ENCODE measurements at regions not wholly inside any gene's neighbourhood (a gene's known extent, or its start where the extent isn't known, plus 50 kb on each side); places are given as distances from the start of the nearest gene placed in this dataset.

GRCh38 chr10:107420196-107420595 is 255.7 kb upstream of the SORCS1 start:
- Histone ChIP-seq H3K9me3 (no peaks in the 10 kb centered on the region), H3K36me3 (no peaks in the 10 kb centered on the region), H3K4me1 (peaks cover 0 to 5% (median 2%) of the 10 kb centered on the region in 4 donors), H3K4me3 (no peak overlapping the region), H3K27me3 (no peaks in the 10 kb centered on the region), H3K27ac (no peak overlapping the region)
- DNase-seq: no peak
- WGBS, 2 donors: 90% methylated on average over 3 of the region's 3 CpGs
- TF ChIP-seq POLR2AphosphoS5 (IDR thresholded peaks at IDR 0.05) (no peak), POLR2A (IDR thresholded peaks at IDR 0.05) (no peak), EP300 (IDR thresholded peaks at IDR 0.05) (no peak), CTCF (IDR thresholded peaks at IDR 0.05) (no peak)
- intact Hi-C loops (cut with DNase I): no loop called here

GRCh38 chr10:107418085-107418806 is 253.7 kb upstream of the SORCS1 start:
- Histone ChIP-seq H3K36me3 (no peaks in the 10 kb centered on the region), H3K27me3 (no peaks in the 10 kb centered on the region), H3K9me3 (no peaks in the 10 kb centered on the region), H3K4me1 (peaks cover 0 to 5% (median 2%) of the 10 kb centered on the region in 4 donors), H3K4me3 (no peak overlapping the region), H3K27ac (no peak overlapping the region)
- no peak for TF ChIP-seq CTCF (IDR thresholded peaks at IDR 0.05)
- no peak for TF ChIP-seq POLR2A (IDR thresholded peaks at IDR 0.05)
- TF ChIP-seq EP300 (IDR thresholded peaks at IDR 0.05): no peak
- no peak for TF ChIP-seq POLR2AphosphoS5 (IDR thresholded peaks at IDR 0.05)
- 76 to 83% methylated on average over 7 of the region's 7 CpGs for WGBS, 2 donors
- intact Hi-C loops (cut with DNase I): no loop called here
- no peak for DNase-seq

GRCh38 chr10:107417446-107417845 is 252.9 kb upstream of the SORCS1 start:
- H3K9me3 ChIP-seq: no peaks in the 10 kb centered on the region
- no peak overlapping the region for H3K4me3 ChIP-seq
- no peak for DNase-seq
- intact Hi-C loops (cut with DNase I): no loop called here
- no peak overlapping the region for H3K27ac ChIP-seq
- no peaks in the 10 kb centered on the region for H3K27me3 ChIP-seq
- TF ChIP-seq CTCF (IDR thresholded peaks at IDR 0.05) (no peak), POLR2AphosphoS5 (IDR thresholded peaks at IDR 0.05) (no peak), POLR2A (IDR thresholded peaks at IDR 0.05) (no peak)
- WGBS, 2 donors: 89 to 92% methylated on average over 2 of the region's 2 CpGs
- H3K4me1 ChIP-seq: peaks cover 0 to 5% (median 2%) of the 10 kb centered on the region in 4 donors
- no peaks in the 10 kb centered on the region for H3K36me3 ChIP-seq

- Histone ChIP-seq H3K36me3 (no peaks in the 10 kb centered on the region), H3K4me1 (peaks cover 0 to 5% (median 2%) of the 10 kb centered on the region in 4 donors), H3K9me3 (no peaks in the 10 kb centered on the region), H3K4me3 (no peak overlapping the region), H3K27me3 (no peaks in the 10 kb centered on the region), H3K27ac (no peak overlapping the region)
- DNase-seq: no peak
- TF ChIP-seq EP300 (IDR thresholded peaks at IDR 0.05): no peak
- no peak for TF ChIP-seq CTCF (IDR thresholded peaks at IDR 0.05)
- no peak for TF ChIP-seq POLR2AphosphoS5 (IDR thresholded peaks at IDR 0.05)
- TF ChIP-seq POLR2A (IDR thresholded peaks at IDR 0.05): no peak
- intact Hi-C loops (cut with DNase I): no loop called here
- WGBS, 2 donors: 95 to 96% methylated on average over 2 of the region's 2 CpGs
Measured at GRCh38 chr10:107415446-107415845, 250.9 kb upstream of the SORCS1 start.

- intact Hi-C loops (cut with DNase I): no loop called here
- Histone ChIP-seq H3K4me1 (peaks cover 0 to 5% (median 0%) of the 10 kb centered on the region in 4 donors), H3K27me3 (no peaks in the 10 kb centered on the region), H3K4me3 (no peak overlapping the region), H3K9me3 (no peaks in the 10 kb centered on the region), H3K36me3 (no peaks in the 10 kb centered on the region), H3K27ac (no peak overlapping the region)
- WGBS, 2 donors: 94 to 95% methylated on average over 1 of the region's 1 CpG
- no peak for DNase-seq
- TF ChIP-seq CTCF (IDR thresholded peaks at IDR 0.05) (no peak), EP300 (IDR thresholded peaks at IDR 0.05) (no peak)
Measured at GRCh38 chr10:107413971-107414370, 249.5 kb upstream of the SORCS1 start.
